Stomach (tissue), 4 donors: ENCODE measurements at regions not wholly inside any gene's neighbourhood (a gene's known extent, or its start where the extent isn't known, plus 50 kb on each side); places are given as distances from the start of the nearest gene placed in this dataset.

ENCODE experiments used
- CTCF ChIP-seq, 7 experiments: fragments of 450-650 bp in 4 of 7; fragments of 200-600 bp in 3 of 7; sonication (generic) in 3 of 7; IDR thresholded peaks; one replicate each; pipeline ENCODE4 v1.5.1; 2016 to 2019; ENCODE audit warnings: antibody characterized with exemption in 7 of 7, control low read depth in 2 of 7, mild to moderate bottlenecking in 1 of 7
- POLR2AphosphoS5 ChIP-seq, 3 donors: sonication (generic); formaldehyde crosslinking; IDR thresholded peaks; one replicate each; pipeline ENCODE4 v1.6.1; 2016; ENCODE audit warnings: antibody characterized with exemption in 3 of 3

GRCh38 chr2:133839677-133840076, 271.4 kb upstream of the NCKAP5 start:
- TF ChIP-seq CTCF (IDR thresholded peaks at IDR 0.05) (no peak), POLR2AphosphoS5 (IDR thresholded peaks at IDR 0.05) (no peak)
